K562 (cell line): ENCODE measurements at regions not wholly inside any gene's neighbourhood (a gene's known extent, or its start where the extent isn't known, plus 50 kb on each side); places are given as distances from the start of the nearest gene placed in this dataset.

ENCODE experiments used
- AFF1 ChIP-seq, 2 experiments: fragments of 450-650 bp; IDR thresholded peaks; 2 replicates each; pipeline ENCODE4 v1.6.1; 2018; ENCODE audit warnings: mild to moderate bottlenecking in 2 of 2, low read depth in 1 of 2; ENCODE audit not compliant: partially characterized antibody in 2 of 2
- EWSR1 ChIP-seq: fragments of 450-650 bp; IDR thresholded peaks from 2 replicates; pipeline ENCODE4 v1.6.1; 2018; ENCODE audit warnings: borderline replicate concordance, mild to moderate bottlenecking, low read depth, moderate library complexity; ENCODE audit not compliant: partially characterized antibody
- TF ChIP-seq, protein P1 (sequence below): fragments of 450-650 bp; IDR thresholded peaks from 2 replicates; pipeline ENCODE4 v1.6.1; 2016; ENCODE audit warnings: mild to moderate bottlenecking, moderate library complexity
- TF ChIP-seq, protein P2 (sequence below), 2 experiments: fragments of 450-650 bp; conservative IDR thresholded peaks; 2 replicates each; pipeline ENCODE4 v1.6.1; 2017; ENCODE audit warnings: mild to moderate bottlenecking in 2 of 2, moderate library complexity in 2 of 2
- TF ChIP-seq, protein P3 (sequence below): fragments of 250-450 bp; sonication (Bioruptor Pico); IDR thresholded peaks from 2 replicates; pipeline ENCODE4 v1.9.0; 2021; ENCODE audit warnings: mild to moderate bottlenecking, inconsistent platforms

DNA sequence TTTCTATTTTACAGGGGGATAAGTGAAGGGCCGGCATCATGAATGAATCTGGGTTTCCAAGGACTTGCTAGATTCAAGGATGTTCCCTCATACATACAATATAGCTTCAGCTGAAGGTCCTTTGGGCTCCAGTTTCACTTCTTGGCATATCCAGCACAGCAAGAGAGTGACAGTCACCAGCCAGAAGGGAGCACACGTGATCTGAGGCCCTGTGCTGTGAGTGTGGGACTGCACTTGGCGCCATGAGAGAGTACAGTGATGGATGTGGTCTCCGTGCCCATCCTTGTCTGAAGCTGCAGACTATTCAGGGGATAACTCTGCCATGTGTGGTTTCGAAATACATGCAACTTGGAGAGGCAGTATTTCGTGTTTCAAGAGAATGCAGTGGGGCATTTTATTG lies 159.7 kb upstream of the DSCAM start (continued):
- TF ChIP-seq, protein P1, sequence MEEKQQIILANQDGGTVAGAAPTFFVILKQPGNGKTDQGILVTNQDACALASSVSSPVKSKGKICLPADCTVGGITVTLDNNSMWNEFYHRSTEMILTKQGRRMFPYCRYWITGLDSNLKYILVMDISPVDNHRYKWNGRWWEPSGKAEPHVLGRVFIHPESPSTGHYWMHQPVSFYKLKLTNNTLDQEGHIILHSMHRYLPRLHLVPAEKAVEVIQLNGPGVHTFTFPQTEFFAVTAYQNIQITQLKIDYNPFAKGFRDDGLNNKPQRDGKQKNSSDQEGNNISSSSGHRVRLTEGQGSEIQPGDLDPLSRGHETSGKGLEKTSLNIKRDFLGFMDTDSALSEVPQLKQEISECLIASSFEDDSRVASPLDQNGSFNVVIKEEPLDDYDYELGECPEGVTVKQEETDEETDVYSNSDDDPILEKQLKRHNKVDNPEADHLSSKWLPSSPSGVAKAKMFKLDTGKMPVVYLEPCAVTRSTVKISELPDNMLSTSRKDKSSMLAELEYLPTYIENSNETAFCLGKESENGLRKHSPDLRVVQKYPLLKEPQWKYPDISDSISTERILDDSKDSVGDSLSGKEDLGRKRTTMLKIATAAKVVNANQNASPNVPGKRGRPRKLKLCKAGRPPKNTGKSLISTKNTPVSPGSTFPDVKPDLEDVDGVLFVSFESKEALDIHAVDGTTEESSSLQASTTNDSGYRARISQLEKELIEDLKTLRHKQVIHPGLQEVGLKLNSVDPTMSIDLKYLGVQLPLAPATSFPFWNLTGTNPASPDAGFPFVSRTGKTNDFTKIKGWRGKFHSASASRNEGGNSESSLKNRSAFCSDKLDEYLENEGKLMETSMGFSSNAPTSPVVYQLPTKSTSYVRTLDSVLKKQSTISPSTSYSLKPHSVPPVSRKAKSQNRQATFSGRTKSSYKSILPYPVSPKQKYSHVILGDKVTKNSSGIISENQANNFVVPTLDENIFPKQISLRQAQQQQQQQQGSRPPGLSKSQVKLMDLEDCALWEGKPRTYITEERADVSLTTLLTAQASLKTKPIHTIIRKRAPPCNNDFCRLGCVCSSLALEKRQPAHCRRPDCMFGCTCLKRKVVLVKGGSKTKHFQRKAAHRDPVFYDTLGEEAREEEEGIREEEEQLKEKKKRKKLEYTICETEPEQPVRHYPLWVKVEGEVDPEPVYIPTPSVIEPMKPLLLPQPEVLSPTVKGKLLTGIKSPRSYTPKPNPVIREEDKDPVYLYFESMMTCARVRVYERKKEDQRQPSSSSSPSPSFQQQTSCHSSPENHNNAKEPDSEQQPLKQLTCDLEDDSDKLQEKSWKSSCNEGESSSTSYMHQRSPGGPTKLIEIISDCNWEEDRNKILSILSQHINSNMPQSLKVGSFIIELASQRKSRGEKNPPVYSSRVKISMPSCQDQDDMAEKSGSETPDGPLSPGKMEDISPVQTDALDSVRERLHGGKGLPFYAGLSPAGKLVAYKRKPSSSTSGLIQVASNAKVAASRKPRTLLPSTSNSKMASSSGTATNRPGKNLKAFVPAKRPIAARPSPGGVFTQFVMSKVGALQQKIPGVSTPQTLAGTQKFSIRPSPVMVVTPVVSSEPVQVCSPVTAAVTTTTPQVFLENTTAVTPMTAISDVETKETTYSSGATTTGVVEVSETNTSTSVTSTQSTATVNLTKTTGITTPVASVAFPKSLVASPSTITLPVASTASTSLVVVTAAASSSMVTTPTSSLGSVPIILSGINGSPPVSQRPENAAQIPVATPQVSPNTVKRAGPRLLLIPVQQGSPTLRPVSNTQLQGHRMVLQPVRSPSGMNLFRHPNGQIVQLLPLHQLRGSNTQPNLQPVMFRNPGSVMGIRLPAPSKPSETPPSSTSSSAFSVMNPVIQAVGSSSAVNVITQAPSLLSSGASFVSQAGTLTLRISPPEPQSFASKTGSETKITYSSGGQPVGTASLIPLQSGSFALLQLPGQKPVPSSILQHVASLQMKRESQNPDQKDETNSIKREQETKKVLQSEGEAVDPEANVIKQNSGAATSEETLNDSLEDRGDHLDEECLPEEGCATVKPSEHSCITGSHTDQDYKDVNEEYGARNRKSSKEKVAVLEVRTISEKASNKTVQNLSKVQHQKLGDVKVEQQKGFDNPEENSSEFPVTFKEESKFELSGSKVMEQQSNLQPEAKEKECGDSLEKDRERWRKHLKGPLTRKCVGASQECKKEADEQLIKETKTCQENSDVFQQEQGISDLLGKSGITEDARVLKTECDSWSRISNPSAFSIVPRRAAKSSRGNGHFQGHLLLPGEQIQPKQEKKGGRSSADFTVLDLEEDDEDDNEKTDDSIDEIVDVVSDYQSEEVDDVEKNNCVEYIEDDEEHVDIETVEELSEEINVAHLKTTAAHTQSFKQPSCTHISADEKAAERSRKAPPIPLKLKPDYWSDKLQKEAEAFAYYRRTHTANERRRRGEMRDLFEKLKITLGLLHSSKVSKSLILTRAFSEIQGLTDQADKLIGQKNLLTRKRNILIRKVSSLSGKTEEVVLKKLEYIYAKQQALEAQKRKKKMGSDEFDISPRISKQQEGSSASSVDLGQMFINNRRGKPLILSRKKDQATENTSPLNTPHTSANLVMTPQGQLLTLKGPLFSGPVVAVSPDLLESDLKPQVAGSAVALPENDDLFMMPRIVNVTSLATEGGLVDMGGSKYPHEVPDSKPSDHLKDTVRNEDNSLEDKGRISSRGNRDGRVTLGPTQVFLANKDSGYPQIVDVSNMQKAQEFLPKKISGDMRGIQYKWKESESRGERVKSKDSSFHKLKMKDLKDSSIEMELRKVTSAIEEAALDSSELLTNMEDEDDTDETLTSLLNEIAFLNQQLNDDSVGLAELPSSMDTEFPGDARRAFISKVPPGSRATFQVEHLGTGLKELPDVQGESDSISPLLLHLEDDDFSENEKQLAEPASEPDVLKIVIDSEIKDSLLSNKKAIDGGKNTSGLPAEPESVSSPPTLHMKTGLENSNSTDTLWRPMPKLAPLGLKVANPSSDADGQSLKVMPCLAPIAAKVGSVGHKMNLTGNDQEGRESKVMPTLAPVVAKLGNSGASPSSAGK = no peak
- TF ChIP-seq AFF1 (IDR thresholded peaks at IDR 0.05; ENCODE audit: low read depth in 1 of 2, partially characterized antibody in 2 of 2) (no peak), EWSR1 (no peak)
- TF ChIP-seq, protein P2, sequence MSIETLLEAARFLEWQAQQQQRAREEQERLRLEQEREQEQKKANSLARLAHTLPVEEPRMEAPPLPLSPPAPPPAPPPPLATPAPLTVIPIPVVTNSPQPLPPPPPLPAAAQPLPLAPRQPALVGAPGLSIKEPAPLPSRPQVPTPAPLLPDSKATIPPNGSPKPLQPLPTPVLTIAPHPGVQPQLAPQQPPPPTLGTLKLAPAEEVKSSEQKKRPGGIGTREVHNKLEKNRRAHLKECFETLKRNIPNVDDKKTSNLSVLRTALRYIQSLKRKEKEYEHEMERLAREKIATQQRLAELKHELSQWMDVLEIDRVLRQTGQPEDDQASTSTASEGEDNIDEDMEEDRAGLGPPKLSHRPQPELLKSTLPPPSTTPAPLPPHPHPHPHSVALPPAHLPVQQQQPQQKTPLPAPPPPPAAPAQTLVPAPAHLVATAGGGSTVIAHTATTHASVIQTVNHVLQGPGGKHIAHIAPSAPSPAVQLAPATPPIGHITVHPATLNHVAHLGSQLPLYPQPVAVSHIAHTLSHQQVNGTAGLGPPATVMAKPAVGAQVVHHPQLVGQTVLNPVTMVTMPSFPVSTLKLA (conservative IDR thresholded peaks at IDR 0.05) = no peak
- TF ChIP-seq, protein P3, sequence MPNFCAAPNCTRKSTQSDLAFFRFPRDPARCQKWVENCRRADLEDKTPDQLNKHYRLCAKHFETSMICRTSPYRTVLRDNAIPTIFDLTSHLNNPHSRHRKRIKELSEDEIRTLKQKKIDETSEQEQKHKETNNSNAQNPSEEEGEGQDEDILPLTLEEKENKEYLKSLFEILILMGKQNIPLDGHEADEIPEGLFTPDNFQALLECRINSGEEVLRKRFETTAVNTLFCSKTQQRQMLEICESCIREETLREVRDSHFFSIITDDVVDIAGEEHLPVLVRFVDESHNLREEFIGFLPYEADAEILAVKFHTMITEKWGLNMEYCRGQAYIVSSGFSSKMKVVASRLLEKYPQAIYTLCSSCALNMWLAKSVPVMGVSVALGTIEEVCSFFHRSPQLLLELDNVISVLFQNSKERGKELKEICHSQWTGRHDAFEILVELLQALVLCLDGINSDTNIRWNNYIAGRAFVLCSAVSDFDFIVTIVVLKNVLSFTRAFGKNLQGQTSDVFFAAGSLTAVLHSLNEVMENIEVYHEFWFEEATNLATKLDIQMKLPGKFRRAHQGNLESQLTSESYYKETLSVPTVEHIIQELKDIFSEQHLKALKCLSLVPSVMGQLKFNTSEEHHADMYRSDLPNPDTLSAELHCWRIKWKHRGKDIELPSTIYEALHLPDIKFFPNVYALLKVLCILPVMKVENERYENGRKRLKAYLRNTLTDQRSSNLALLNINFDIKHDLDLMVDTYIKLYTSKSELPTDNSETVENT (CRISPR knock-in tag) = no peak
